ENCODE measurements at regions not wholly inside any gene's neighbourhood (a gene's known extent, or its start where the extent isn't known, plus 50 kb on each side); places are given as distances from the start of the nearest gene placed in this dataset.

GRCh38 chr9:34876096-34876495, 82.0 kb upstream of the PHF24 start:
- 89% methylated on average over 3 of the region's 3 CpGs for WGBS
- no peak overlapping the region for H3K9ac ChIP-seq (ENCODE audit: low read depth in 1 of 2, low read length in 2 of 2)
- H3K36me3 ChIP-seq (ENCODE audit: control insufficient read depth in 4 of 4, insufficient read depth in 3 of 4, low read depth in 1 of 4, low read length in 3 of 4), result no peaks in the 10 kb centered on the region
- TF ChIP-seq ZBTB33 (IDR thresholded peaks at IDR 0.05) (no peak), HNF4A (conservative IDR thresholded peaks at IDR 0.05) (no peak), SP1 (IDR thresholded peaks at IDR 0.05) (no peak), RAD21 (IDR thresholded peaks at IDR 0.05) (no peak), FOXA1 (IDR thresholded peaks at IDR 0.05) (no peak), REST (IDR thresholded peaks at IDR 0.05) (no peak), NR2F2 (IDR thresholded peaks at IDR 0.05) (no peak), CTCF (IDR thresholded peaks at IDR 0.05; ENCODE audit: low read depth, low read length, missing input control) (no peak), EGR1 (IDR thresholded peaks at IDR 0.05; ENCODE audit: low read depth in 2 of 2) (no peak), YY1 (IDR thresholded peaks at IDR 0.05) (no peak)
- H3K27ac ChIP-seq (ENCODE audit: low read depth in 1 of 2, low read length in 2 of 2), result no peak overlapping the region
- no peaks in the 10 kb centered on the region for H3K9me3 ChIP-seq (ENCODE audit: control insufficient read depth in 4 of 4, low read length in 3 of 4)
- H3K4me1 ChIP-seq (ENCODE audit: control insufficient read depth in 4 of 4, insufficient read depth in 4 of 4, low read length in 3 of 4), result no peaks in the 10 kb centered on the region
- H3K4me3 ChIP-seq (ENCODE audit: low read depth in 1 of 3, low read length in 3 of 3), result no peak overlapping the region
- H3K27me3 ChIP-seq (ENCODE audit: control insufficient read depth in 4 of 4, insufficient read depth in 4 of 4, low read length in 3 of 4), result no peaks in the 10 kb centered on the region
- DNase-seq (ENCODE audit: low spot score), result no peak

- Histone ChIP-seq H3K9ac (ENCODE audit: low read depth in 1 of 2, low read length in 2 of 2) (no peak overlapping the region), H3K9me3 (ENCODE audit: control insufficient read depth in 4 of 4, low read length in 3 of 4) (peaks cover 0 to 4% (median 0%) of the 10 kb centered on the region in 4 donors), H3K27ac (ENCODE audit: low read depth in 1 of 2, low read length in 2 of 2) (no peak overlapping the region), H3K4me3 (ENCODE audit: low read depth in 1 of 3, low read length in 3 of 3) (no peak overlapping the region), H3K36me3 (ENCODE audit: control insufficient read depth in 4 of 4, insufficient read depth in 3 of 4, low read depth in 1 of 4, low read length in 3 of 4) (no peaks in the 10 kb centered on the region), H3K4me1 (ENCODE audit: control insufficient read depth in 4 of 4, insufficient read depth in 4 of 4, low read length in 3 of 4) (no peaks in the 10 kb centered on the region), H3K27me3 (ENCODE audit: control insufficient read depth in 4 of 4, insufficient read depth in 4 of 4, low read length in 3 of 4) (no peaks in the 10 kb centered on the region)
- no peak for TF ChIP-seq GABPA (IDR thresholded peaks at IDR 0.05 in 1 of 2, conservative IDR thresholded peaks at IDR 0.05 in 1 of 2)
- no peak for TF ChIP-seq FOXA2 (IDR thresholded peaks at IDR 0.05)
- TF ChIP-seq RAD21 (IDR thresholded peaks at IDR 0.05), result peak; percentile 41 to 60
- no peak for TF ChIP-seq EGR1 (IDR thresholded peaks at IDR 0.05; ENCODE audit: low read depth in 2 of 2)
- 60% methylated on average over 2 of the region's 2 CpGs for WGBS
- no peak for DNase-seq (ENCODE audit: low spot score)
Measured at GRCh38 chr9:34869390-34869789, 88.7 kb upstream of the PHF24 start.

Data from liver (tissue), 8 donors.